Cardiac fibroblast (primary cell): ENCODE measurements at regions not wholly inside any gene's neighbourhood (a gene's known extent, or its start where the extent isn't known, plus 50 kb on each side); places are given as distances from the start of the nearest gene placed in this dataset.

Source experiments
- DNase-seq, 2 donors: peaks; one replicate each; pipeline versions ENCODE4 v3.0.0 to v3.0.0-alpha.2; 2010; ENCODE audit warnings: low read depth in 2 of 2
- H3K4me3 ChIP-seq, 2 donors: replicated peaks in 1 of 2; 1 replicate in 1 of 2; 2 replicates in 1 of 2; pipeline ENCODE4 v1.5.1; 2011; ENCODE audit warnings: low read depth in 2 of 2, low read length in 2 of 2, mild to moderate bottlenecking in 2 of 2, moderate library complexity in 1 of 2
- CTCF ChIP-seq: IDR thresholded peaks from one replicate; pipeline ENCODE4 v1.5.1; 2011; ENCODE audit warnings: low read depth, mild to moderate bottlenecking, low read length, inconsistent platforms

- TF ChIP-seq CTCF, result no peak
- DNase-seq, result no peak
- H3K4me3 ChIP-seq, result no peak overlapping the region
These were observed 299.0 kb downstream of the TRIB2 start for GRCh38 chr2:13015532-13016320.

- TF ChIP-seq CTCF, result no peak
- DNase-seq, result no peak
These were observed 301.8 kb downstream of the TRIB2 start for GRCh38 chr2:13018490-13018889.

GRCh38 chr2:13019781-13020180 is 303.0 kb downstream of the TRIB2 start:
- TF ChIP-seq CTCF, result no peak
- no peak overlapping the region for H3K4me3 ChIP-seq
- DNase-seq, result no peak

More at GRCh38 chr2:13018490-13018889, 301.8 kb downstream of the TRIB2 start:
- no peak overlapping the region for H3K4me3 ChIP-seq

- H3K4me3 ChIP-seq, result no peak overlapping the region
- TF ChIP-seq CTCF, result no peak
- DNase-seq, result no peak
These were observed 303.7 kb downstream of the TRIB2 start for GRCh38 chr2:13020469-13020868.

- peak in 1 of 2 donors; percentile 19 for DNase-seq
- TF ChIP-seq CTCF, result no peak
- H3K4me3 ChIP-seq, result no peak overlapping the region
These were observed 304.8 kb downstream of the TRIB2 start for GRCh38 chr2:13021470-13021957.

GRCh38 chr2:13030606-13031005 is 313.9 kb downstream of the TRIB2 start:
- no peak for DNase-seq
- TF ChIP-seq CTCF, result no peak
- no peak overlapping the region for H3K4me3 ChIP-seq
